ENCODE measurements at regions not wholly inside any gene's neighbourhood (a gene's known extent, or its start where the extent isn't known, plus 50 kb on each side); places are given as distances from the start of the nearest gene placed in this dataset.
A peak's percentile ranks its signal among the peaks of the same experiment; 100 is the strongest.

GRCh38 chr2:223681125-223681524, 79.0 kb upstream of the SCG2 start (continued):
- TF ChIP-seq ZNF518A (tag by site-specific recombination; conservative IDR thresholded peaks at IDR 0.05; ENCODE audit: low read depth) = no peak
- TF ChIP-seq ZNF560 (tag by site-specific recombination; IDR thresholded peaks at IDR 0.05; ENCODE audit: borderline replicate concordance) = no peak
- TF ChIP-seq SCRT1 (tag by site-specific recombination; IDR thresholded peaks at IDR 0.05; ENCODE audit: borderline replicate concordance) = no peak
- no peak for TF ChIP-seq SETDB1 (IDR thresholded peaks at IDR 0.05; ENCODE audit: insufficient read length, low read length)
- no peak for TF ChIP-seq SP3 (tag by site-specific recombination; IDR thresholded peaks at IDR 0.05)
- no peak for TF ChIP-seq TRIM28 (IDR thresholded peaks at IDR 0.05; ENCODE audit: borderline replicate concordance, low read length)
- TF ChIP-seq ZNF112 (tag by site-specific recombination; IDR thresholded peaks at IDR 0.05) = no peak
- no peak for TF ChIP-seq MEIS1 (CRISPR knock-in tag; IDR thresholded peaks at IDR 0.05; ENCODE audit: borderline replicate concordance)
- no peak for TF ChIP-seq ZNF214 (tag by site-specific recombination; IDR thresholded peaks at IDR 0.05; ENCODE audit: borderline replicate concordance)
- TF ChIP-seq SALL2 (tag by site-specific recombination; IDR thresholded peaks at IDR 0.05; ENCODE audit: borderline replicate concordance) = no peak

GRCh38 chr2:223674998-223675609, 72.9 kb upstream of the SCG2 start:
- POLR2A ChIA-PET = no interaction called here
- no peaks in the 10 kb centered on the region for H3K4me1 ChIP-seq (ENCODE audit: control insufficient read depth, insufficient read depth, low read length)
- CTCF ChIA-PET = interaction anchor here (0.5 to 1.6 kb wide), 9 partner anchors 14 to 984 kb away, joined by 3 to 6 read pairs (median 3); no protein-coding TSS in a partner anchor
- no peaks in the 10 kb centered on the region for H3K9me3 ChIP-seq (ENCODE audit: control insufficient read depth, insufficient read depth, low read depth, low read length)
- H3K36me3 ChIP-seq (ENCODE audit: control insufficient read depth in 2 of 2, insufficient read depth in 1 of 2, low read length in 2 of 2) = no peaks in the 10 kb centered on the region
- no peak overlapping the region for H3K27ac ChIP-seq (ENCODE audit: extremely low read depth, low read depth, low read length)
- no peak overlapping the region for H3K4me3 ChIP-seq (ENCODE audit: low read depth, low read length)
- TF ChIP-seq, protein P1, sequence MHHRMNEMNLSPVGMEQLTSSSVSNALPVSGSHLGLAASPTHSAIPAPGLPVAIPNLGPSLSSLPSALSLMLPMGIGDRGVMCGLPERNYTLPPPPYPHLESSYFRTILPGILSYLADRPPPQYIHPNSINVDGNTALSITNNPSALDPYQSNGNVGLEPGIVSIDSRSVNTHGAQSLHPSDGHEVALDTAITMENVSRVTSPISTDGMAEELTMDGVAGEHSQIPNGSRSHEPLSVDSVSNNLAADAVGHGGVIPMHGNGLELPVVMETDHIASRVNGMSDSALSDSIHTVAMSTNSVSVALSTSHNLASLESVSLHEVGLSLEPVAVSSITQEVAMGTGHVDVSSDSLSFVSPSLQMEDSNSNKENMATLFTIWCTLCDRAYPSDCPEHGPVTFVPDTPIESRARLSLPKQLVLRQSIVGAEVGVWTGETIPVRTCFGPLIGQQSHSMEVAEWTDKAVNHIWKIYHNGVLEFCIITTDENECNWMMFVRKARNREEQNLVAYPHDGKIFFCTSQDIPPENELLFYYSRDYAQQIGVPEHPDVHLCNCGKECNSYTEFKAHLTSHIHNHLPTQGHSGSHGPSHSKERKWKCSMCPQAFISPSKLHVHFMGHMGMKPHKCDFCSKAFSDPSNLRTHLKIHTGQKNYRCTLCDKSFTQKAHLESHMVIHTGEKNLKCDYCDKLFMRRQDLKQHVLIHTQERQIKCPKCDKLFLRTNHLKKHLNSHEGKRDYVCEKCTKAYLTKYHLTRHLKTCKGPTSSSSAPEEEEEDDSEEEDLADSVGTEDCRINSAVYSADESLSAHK (tag by site-specific recombination; IDR thresholded peaks at IDR 0.05) = no peak
- no peak for TF ChIP-seq WT1 (tag by site-specific recombination; IDR thresholded peaks at IDR 0.05)
- TF ChIP-seq ZNF654 (tag by site-specific recombination; IDR thresholded peaks at IDR 0.05; ENCODE audit: low read depth) = peak; percentile 23; the same call in 1 of the 2 replicates
- no peak for TF ChIP-seq ZBTB10 (tag by site-specific recombination; IDR thresholded peaks at IDR 0.05)
- TF ChIP-seq ZNF280C (tag by site-specific recombination; IDR thresholded peaks at IDR 0.05) = no peak
- TF ChIP-seq ZXDB (tag by site-specific recombination; IDR thresholded peaks at IDR 0.05) = no peak
- no peak for TF ChIP-seq ZNF580 (tag by site-specific recombination; IDR thresholded peaks at IDR 0.05)

Data from HEK293 (cell line).